ENCODE measurements at regions not wholly inside any gene's neighbourhood (a gene's known extent, or its start where the extent isn't known, plus 50 kb on each side); places are given as distances from the start of the nearest gene placed in this dataset.
A peak's percentile ranks its signal among the peaks of the same experiment; 100 is the strongest.

DNA sequence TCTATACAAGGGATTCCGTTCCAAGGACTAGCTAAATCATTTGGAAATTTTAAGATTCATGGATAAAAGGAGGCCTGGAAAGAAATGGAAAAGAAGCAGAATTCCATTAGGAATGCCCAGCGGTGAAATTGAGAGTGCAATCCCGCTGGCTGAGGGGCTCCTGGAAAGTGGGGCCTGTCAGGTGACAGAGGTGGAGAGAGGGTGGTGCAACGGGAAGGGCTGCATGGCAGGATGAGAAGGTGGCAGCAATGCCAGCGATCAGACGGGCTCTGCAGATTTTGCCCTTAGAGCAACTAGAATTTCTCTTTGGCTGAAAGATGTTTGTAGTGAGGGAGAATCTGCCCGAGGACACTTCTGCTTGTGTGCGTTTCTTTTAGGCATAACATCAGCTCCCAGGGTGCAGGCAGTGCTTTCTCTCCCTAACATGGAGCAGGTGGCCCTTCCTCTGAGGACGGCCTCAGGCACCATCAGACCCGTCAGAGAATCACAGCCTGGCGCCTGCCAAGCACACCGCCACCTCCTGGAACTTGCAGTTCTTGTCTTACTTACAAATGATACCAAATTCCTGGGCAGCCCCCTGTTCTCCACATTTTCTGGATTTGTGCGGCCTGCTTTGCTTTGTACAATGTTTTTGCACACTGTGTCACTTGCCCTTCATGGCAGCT, 261.6 kb downstream of the NDUFA10 start:
- no peak for ATAC-seq

DNA sequence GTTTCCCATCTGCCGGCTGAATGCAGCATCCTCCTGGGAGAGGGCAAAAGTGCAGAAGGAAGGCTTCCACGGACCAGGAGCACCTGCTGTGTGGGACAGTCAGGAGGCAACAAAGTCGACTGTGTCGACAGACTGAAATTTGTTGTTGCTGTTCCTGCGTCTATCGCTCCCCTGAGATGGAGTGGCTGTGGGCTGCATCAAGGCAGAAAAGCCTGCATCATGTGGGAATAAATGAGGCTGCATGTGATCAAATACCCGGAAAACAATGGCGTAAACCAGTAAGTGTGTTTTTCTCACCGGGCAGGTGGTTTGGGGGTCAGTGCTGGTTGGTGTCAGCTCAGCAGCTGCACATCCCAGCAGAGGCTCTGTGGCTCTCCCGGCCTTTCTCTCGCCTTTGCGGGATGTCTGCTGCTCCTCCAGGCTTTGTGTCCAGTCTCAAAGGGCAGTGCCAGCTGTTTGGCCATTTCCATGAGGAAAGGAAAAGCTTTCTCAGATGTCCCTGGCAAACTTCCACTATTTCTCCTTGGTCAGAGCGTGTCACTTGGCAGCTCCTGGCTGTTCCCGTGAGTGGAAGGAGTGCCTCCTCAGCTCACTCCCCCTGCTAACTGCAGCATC, 262.4 kb downstream of the NDUFA10 start:
- DNase-seq (ENCODE audit: missing footprints), result no peak
- intact Hi-C loops (cut with DNase I), result no loop called here
- no peak for ATAC-seq

More for the DNA sequence above, 261.6 kb downstream of the NDUFA10 start:
- intact Hi-C loops (cut with DNase I), result no loop called here
- DNase-seq (ENCODE audit: missing footprints), result no peak

DNA sequence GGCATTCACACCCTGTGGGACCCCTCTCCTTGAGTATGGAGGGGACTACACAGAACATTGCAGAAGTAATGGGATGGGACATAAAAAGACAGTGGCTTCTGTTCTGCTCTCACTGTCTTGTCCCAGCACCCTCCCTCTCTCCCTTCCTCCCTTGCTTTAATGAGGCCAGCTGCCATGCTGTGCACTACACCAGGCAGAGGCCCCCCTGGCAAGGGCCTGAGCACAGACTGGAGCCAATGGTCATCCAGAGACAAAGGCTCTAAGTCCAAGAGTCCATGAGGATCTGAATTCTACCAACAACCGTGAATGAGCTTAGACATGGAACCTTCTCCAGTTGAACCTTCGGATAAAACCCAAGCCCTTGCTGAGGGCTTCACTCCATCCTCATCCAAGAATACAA, 263.0 kb downstream of the NDUFA10 start:
- ATAC-seq (no peak), DNase-seq (ENCODE audit: missing footprints) (no peak)
- intact Hi-C loops (cut with DNase I), result no loop called here

DNA sequence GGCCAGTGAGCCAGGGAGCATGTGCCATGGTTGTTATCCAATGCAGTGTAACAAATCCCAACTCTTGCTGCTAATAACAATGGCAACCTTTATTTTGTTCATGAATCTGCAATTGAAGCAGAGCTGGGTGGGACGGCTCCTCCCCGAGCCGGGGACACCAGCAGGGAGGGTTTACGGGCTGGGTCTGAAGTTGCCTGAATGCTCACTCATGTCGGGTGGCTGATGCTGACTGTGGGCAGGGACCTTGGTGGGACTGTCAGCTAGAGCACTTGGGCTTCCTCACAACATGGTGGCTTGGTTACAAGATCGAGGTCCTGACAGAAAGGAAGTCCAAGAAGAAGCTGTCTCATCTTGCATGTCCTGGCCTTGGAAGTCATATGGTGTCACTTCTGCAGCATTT, 264.5 kb downstream of the NDUFA10 start:
- intact Hi-C loops (cut with DNase I), result no loop called here
- ATAC-seq (no peak), DNase-seq (ENCODE audit: missing footprints) (no peak)

DNA sequence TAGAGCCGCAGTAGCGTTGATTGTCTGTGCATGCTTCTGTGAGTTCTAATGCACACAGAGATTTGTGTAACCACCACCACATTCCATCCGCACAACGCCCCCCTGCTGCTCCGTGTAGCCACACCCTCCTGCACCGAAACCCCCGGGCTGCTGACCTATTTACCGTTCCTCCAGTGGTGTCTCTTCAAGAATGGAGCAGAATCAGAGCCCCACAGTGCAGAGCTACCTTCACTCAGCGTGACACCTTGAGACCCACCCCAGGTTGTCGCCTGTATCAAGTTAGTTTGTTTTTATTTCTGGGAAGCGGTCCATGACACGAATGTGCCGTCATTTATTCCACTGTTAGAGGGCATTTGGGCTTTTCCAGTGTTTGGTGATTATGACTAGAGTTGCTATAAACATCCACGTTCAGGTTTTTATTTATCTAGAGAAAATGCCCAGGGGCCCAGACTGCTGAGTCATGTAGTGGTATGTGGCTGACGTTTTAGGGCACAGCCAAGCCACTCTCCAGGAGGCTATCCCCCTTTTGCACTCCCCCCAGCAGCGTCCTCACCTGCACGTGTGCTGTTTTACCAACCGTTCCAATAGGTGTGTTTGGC, 266.8 kb downstream of the NDUFA10 start:
- intact Hi-C loops (cut with DNase I), result no loop called here
- peak; percentile 20 for DNase-seq (ENCODE audit: missing footprints)
- no peak for ATAC-seq

DNA sequence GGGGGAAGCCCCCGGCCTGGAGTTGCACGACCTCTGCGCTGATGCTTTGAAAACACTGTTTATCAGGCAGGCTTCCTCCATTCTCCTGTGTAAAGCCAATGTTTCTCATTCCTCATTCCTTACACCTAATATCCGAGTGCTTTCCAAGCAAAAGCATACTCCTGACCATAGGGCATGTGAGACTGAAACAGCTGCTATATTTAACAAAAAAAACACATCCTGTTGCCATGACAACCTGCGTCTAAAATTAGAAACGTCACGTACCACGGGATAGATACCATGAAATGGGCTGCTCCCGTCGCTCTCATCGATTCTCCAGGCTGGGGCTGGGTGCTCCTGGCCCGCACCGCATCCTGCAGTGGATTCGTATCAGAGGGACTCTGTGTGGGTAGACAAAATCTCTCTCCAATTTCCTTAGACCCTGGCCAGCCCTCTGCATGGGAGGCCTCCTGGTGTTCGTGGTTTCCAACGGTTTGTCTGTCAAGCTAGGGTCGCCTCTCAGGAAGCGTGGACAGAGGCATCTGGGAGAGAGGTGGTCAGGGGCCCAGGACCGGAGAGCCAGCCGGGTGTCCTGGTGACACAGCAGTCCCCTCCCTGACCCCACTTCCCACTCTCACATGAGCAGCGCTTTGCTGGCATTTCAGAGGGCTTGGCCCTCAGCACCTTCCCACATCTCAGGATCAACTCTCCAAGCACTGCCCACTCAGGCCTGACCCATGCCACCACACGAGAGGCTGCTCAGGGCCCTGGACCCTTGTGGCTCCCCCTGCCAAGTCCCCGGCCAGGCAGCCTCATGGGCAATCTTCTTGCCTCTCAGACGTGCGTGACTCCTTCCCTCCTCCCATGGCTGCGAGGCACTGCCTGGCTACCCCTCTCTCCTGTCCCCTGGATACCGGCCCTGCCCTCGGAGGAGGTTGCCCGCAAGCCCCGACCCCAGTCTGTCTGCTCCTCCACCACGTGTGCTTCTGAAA, 268.1 kb downstream of the NDUFA10 start:
- DNase-seq (ENCODE audit: missing footprints) (peak; percentile 58), ATAC-seq (no peak)
- intact Hi-C loops (cut with DNase I), result no loop called here

DNA sequence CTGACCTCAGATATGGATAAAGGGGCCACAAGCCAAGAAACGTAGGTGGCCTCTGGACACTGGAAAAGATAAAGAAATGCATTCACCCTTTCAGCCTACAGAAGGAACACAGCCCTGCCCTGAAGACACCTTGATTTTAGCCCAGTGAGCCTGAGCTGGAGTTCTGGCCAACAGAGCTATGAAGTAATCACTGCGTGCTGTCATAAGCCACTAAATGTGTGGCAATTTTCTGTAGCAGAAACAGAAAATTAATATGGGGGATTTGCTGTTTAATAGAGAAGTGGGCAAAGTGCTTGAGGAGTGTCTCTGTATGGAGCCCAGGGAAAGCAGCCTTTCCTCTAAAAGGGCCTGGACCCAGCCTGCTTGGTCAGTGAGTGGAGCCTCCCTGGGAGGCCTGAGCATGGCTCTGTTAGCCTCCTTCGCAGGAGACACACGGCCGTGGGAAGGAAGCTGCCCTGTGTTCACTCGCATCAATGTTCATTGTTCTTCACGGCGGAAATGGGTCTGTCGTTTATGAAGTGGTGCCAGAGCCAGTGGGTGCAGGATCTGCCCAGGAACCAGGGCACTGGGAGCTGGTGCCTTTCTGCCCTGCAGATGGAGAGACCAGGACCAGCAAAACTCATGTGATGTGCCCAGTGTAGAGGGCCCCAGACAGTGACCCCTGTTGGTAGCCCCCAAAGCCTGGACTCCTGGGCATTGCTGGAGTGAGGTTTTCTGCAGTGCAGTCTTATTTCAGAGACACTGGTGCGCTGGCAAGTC, 268.9 kb downstream of the NDUFA10 start:
- ATAC-seq, result no peak
- intact Hi-C loops (cut with DNase I), result no loop called here
- peak; percentile 45 for DNase-seq (ENCODE audit: missing footprints)

DNA sequence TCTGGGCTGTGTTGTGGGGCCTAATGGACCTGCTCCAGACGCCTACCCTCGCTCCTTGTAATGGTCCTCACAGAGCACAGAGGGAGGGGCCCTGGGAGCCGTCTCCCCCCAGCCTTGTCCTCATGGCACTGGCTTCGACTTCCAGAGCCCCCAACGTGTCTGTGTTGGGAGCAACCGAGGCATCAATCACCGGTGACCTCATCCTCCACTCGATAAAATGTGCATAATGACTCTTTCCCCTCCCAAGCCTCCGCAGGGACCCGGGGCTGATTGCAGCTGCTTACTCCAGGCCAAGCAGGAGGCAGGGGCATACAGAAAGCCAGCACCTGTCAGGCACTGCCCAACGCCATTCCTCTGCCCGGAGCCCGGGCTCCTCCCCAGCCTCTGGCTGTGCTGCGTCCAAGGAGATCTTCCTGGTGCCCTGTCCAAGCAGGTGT, 271.7 kb downstream of the NDUFA10 start:
- ATAC-seq (no peak), DNase-seq (ENCODE audit: missing footprints) (peak; percentile 28)
- intact Hi-C loops (cut with DNase I), result no loop called here

DNA sequence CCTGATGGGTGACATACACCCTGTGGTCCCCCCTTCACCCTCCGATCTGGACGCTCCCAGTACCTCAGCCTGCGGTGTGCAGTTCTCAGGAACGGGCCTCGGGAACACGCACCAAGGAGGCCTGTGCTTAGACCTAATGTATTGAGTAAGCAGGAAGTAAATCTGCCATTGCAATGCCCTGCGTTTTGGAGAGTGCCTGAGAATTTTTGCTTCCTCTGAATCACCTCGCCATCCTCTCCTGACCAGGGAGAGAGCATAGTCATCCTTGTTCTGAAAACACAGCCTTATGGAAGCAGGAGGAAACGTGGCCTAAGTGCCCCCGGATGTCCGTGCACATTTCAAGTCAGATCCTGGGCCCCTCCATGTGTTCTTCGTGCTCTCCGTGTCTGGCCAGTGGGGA, 272.2 kb downstream of the NDUFA10 start:
- ATAC-seq (no peak), DNase-seq (ENCODE audit: missing footprints) (peak; percentile 49)
- intact Hi-C loops (cut with DNase I), result no loop called here

DNA sequence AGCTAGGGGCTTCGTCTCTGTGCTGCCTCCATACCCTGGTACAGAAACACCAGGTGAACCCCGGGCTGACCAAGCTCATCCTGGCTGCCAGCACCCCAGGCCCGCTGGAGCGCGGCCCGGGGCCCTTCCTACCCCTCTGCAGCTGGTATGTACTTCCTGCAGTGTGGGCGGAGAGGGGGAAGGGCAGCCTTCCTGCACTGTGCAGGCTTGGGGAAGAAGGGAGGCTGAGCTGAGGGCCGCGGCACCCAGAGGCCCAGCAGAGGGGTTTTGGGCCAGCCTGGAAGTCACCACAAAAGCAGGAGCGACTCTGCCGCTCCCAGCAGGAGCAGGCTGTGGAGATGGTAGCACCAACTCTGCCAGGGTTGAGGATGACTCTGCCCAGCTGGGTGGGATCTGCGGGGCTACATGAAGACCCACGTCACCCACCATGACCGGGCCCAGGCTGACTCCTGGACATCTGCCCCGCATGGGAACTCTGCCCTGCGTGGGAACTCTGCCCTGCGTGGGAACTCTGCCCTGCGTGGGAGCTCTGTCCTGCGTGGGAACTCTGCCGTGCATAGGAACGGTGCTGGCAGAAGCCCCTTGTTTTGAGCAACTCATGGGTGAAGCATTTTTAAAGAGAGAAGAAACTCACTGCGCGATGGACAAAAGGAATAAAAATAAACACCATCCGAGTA, 273.3 kb downstream of the NDUFA10 start:
- ATAC-seq (no peak), DNase-seq (ENCODE audit: missing footprints) (peak; percentile 71)
- intact Hi-C loops (cut with DNase I), result no loop called here

DNA sequence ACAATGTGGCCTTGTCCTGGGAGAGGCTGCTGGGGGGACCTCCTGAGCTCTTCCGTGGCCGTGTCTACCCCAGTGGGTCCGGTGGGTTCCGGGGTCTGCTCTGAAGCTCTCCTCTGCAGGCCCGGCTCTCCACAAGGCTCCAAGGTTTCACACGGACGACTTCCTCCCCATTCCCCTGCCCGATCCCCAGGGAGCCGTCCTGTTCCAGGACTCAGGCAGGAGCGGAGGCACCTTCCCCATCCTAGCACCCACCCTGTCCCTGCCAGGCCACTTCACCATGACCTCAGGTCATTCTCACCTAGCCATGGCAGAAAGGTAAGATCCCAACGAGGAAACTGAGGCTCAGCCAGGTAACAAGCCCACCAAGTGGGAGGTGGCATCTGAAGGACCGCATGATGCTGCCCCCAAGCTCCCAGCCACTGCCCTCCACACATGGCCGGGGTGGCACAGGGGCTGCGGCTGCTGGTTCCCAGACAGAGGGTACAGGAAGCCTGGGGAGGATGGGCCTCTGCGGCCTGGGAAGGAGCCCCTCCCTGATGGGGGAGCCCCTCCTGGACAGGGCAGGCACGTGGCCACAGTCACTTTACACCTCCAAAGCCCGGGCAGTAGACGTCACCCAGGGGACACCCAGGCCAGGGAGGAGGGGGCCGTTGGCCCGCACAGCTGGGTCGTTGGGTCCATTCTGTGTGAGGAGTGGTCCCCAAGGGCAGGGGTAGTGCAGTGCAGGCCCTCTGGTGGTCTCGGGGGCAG, 274.0 kb downstream of the NDUFA10 start:
- ATAC-seq (no peak), DNase-seq (ENCODE audit: missing footprints) (peak; percentile 46)
- intact Hi-C loops (cut with DNase I), result no loop called here

DNA sequence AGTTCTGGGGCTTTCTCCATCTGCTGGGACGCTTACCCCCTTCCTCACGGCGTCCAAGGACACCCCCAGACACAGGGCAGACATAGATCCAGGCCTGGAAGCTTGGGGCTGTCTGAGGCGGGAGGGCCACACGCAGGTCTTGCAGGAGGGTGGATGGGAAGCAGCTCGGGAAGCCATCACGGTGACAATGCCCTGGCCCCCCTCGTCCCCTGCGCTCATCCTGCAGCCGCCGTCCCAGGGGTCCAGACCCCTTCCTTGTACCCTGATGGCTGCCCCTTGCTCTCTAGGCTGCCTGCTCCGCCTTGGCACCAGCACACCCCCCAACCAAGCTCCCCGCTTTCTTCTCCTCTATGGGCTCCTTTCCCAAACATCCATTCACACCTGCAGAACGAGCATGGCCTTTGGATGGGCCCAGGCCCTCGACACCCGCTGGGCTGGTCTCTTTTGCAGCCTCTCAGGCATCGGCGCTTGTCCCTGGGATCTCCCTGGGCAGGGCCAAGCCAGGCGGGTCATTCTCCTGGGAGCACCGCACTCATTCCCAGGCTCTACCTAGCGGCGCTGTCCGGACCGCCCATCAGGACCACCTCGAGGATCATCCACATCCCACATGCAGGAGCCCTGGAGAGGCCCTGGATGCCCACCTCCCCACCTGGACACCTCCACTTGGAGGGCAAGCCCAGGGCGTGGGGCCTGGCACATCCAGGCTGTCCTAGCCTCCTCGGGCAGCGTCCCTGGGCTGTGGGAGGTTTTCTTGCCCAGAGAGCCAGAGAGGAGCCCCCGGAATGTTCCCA, 274.9 kb downstream of the NDUFA10 start:
- DNase-seq (ENCODE audit: missing footprints), result peak; percentile 58
- intact Hi-C loops (cut with DNase I), result no loop called here
- no peak for ATAC-seq

DNA sequence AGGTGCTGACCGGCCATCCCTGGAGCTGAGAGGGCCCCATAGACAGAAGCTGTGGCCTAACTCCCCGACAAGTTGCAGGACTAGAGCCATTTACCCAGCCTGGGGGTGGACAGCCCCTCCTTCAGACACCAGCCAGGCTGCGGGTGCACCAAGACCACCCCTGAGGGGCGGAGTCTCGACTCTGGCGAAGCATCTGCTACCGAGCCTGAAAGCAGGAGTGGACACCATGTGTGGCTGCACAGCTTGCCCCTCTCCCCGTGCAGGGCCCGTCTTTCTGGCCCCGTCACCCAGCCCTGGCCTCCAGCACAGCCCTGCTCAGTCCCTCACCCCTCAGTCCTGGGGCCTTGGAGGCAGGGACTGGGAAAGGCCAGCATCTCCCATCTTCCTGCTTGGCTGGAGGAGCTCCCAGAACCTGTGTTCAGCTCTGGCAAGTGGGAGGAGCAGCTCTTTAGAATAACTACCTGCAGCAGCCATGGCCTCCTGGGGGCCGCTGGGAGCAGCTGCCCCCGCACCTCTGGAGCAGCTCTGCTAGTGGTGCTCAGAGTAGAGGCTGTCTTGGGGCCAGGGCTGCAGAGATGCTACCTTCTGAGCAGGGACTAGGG, 275.8 kb downstream of the NDUFA10 start:
- ATAC-seq, result no peak
- intact Hi-C loops (cut with DNase I), result no loop called here
- peak; percentile 56 for DNase-seq (ENCODE audit: missing footprints)

DNA sequence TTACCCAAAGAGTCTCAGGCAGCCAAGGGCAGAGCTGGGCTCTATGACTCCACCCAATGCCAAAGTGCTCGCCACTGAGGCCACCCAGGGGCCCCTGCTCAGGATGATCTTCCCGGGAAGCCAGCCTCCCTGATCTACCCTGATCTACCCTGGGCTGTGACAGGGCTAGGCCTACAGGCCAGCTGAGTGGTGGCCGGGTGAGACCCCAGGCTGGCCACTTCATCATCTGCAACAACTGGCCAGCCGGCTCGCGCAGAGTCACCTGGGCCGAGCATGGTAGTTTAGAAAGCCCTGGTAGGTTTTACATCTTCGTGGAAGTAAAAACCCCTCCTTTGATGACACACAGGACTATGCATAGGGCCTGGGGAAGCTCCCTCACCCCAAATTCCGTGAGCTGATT, 276.3 kb downstream of the NDUFA10 start:
- intact Hi-C loops (cut with DNase I), result no loop called here
- DNase-seq (ENCODE audit: missing footprints), result peak; percentile 47
- ATAC-seq, result no peak

DNA sequence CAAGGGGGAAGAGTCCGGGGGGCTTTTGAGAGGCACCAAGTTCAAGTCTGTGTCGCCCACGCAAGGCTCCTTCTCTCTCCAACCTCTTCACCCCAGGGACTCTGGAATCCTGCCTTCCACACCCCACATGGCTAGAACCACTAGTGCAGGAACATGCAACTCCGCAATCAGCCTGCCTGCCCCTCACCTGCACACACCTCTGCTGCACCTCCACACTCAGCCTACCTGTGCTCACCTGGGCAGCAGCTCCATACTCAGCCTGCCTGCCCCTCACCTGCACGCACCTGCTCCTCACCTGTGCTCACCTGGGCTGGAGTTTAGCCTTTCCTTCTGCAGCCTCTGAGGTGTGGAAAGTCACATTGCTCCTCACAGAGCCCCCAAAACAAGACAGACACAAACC, 277.4 kb downstream of the NDUFA10 start:
- DNase-seq (ENCODE audit: missing footprints) (peak; percentile 53), ATAC-seq (no peak)
- intact Hi-C loops (cut with DNase I), result no loop called here

DNA sequence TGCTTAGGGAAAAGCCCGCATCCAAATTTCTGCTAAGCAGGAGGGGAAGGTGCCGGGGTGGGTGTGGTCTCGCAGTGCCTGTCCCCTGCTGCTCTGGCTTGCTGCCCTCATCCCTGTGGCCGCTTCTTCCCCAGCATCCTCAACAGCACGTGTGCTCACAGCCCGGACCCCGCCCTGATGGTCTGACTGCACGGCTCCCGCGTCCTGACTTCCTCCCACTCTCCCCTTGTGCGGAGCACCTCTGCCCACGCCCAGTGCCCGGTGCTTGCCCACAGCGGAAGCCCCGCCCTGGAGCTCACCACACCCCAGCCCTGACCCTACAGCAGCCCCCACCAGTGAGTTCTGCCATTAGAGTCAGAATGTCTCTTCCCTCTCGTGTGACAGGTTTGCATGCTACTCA, 277.9 kb downstream of the NDUFA10 start:
- DNase-seq (ENCODE audit: missing footprints), result peak; percentile 26

More for the DNA sequence above, 277.9 kb downstream of the NDUFA10 start:
- ATAC-seq, result no peak
- intact Hi-C loops (cut with DNase I), result no loop called here

Measured in Right ventricle myocardium inferior (tissue), 1 donor.